Panc1 (cell line): ENCODE measurements at regions not wholly inside any gene's neighbourhood (a gene's known extent, or its start where the extent isn't known, plus 50 kb on each side); places are given as distances from the start of the nearest gene placed in this dataset.

Experiments used
- ATAC-seq: fragments of 200-7000 bp; cut with Tn5 transposase; 2 replicates; pipeline ENCODE4 v1.9.1; 2020; ENCODE audit warnings: mild to moderate bottlenecking, moderate library complexity
- BruUV-seq: library from RNA; stranded (reverse); fragments of 400-500 nt; replicated peaks from 2 replicates; lab custom pipeline; 2021; lab: Mats Ljungman, UMichigan
- CTCF ChIA-PET: fragments of 300-600 bp; sonication (Branson Sonifier 250); formaldehyde crosslinking; loops from one replicate; lab custom pipeline; 2022; ENCODE audit warnings: antibody characterized with exemption; lab: Charles Lee
- POLR2A ChIA-PET: fragments of 300-600 bp; sonication (Branson Sonifier 250); formaldehyde crosslinking; loops from one replicate; lab custom pipeline; 2022; ENCODE audit warnings: antibody characterized with exemption; lab: Charles Lee
- DNase-seq: peaks from one replicate; pipeline ENCODE4 v3.0.0-alpha.2; 2010; ENCODE audit warnings: low read depth, low spot score
- H3K27ac ChIP-seq: 2 replicates; pipeline ENCODE4 v1.5.1; 2011; ENCODE audit warnings: mild to moderate bottlenecking, low read length, inconsistent platforms
- H3K27me3 ChIP-seq: fragments of 200-500 bp; sonication (Bioruptor generic); 2 replicates; pipeline ENCODE4 v1.6.0; 2014; ENCODE audit warnings: low read length, inconsistent platforms; ENCODE audit not compliant: control insufficient read depth, insufficient read depth
- H3K36me3 ChIP-seq: fragments of 200-500 bp; sonication (Bioruptor generic); 2 replicates; pipeline ENCODE4 v1.5.1; 2014; ENCODE audit warnings: inconsistent platforms, mild to moderate bottlenecking, low read length, moderate library complexity; ENCODE audit not compliant: control insufficient read depth, insufficient read depth
- H3K4me1 ChIP-seq: 2 replicates; pipeline ENCODE4 v1.5.1; 2011; ENCODE audit warnings: inconsistent platforms, mild to moderate bottlenecking, low read length, moderate library complexity; ENCODE audit not compliant: control insufficient read depth, insufficient read depth
- H3K4me3 ChIP-seq, 2 experiments: 2 replicates each; pipeline ENCODE4 v1.5.1; 2011 to 2012; ENCODE audit warnings: low read depth in 2 of 2, low read length in 2 of 2, mild to moderate bottlenecking in 2 of 2, inconsistent platforms in 1 of 2, moderate library complexity in 1 of 2
- H3K9me3 ChIP-seq: fragments of 200-500 bp; sonication (Bioruptor generic); 2 replicates; pipeline ENCODE4 v1.5.1; 2014; ENCODE audit warnings: low read depth, mild to moderate bottlenecking, inconsistent platforms, low read length, moderate library complexity; ENCODE audit not compliant: control insufficient read depth, insufficient read depth
- POLR2AphosphoS5 ChIP-seq: IDR thresholded peaks from 2 replicates; pipeline ENCODE4 v1.6.1; 2012; ENCODE audit warnings: mild to moderate bottlenecking, low read depth, low read length, moderate library complexity
- SIN3A ChIP-seq: IDR thresholded peaks from 2 replicates; pipeline ENCODE4 v1.6.1; 2012; ENCODE audit warnings: low read depth, mild to moderate bottlenecking, low read length, moderate library complexity, borderline replicate concordance; ENCODE audit not compliant: insufficient read depth
- TCF7L2 ChIP-seq: IDR thresholded peaks from 2 replicates; pipeline ENCODE4 v1.6.1; 2011; ENCODE audit warnings: mild to moderate bottlenecking, low read depth, low read length, inconsistent platforms
- in situ Hi-C: cut with HindIII; loops from 2 replicates; pipeline ENCODE4 v1.10.0; 2016; ENCODE audit warnings: low sequenced_read_pairs, low pct_unique_long_range_greater_than_20kb
- intact Hi-C: fragments of 100-400 bp; cut with micrococcal nuclease; formaldehyde crosslinking; loops from one replicate; pipeline ENCODE4 v1.10.0; 2022; ENCODE audit not compliant: unreplicated experiment
- TF ChIP-seq, protein P1 (sequence below), 2 experiments: IDR thresholded peaks; 2 replicates each; pipeline ENCODE4 v1.6.1; 2011 to 2012; ENCODE audit warnings: low read depth in 2 of 2, control low read depth in 1 of 2, low read length in 1 of 2, mild to moderate bottlenecking in 1 of 2, moderate library complexity in 1 of 2; ENCODE audit not compliant: insufficient read depth in 1 of 2
- TF ChIP-seq, protein P2 (sequence below): fragments of 450-650 bp; IDR thresholded peaks from 2 replicates; pipeline ENCODE4 v1.5.1; 2017; ENCODE audit warnings: mild to moderate bottlenecking

DNA sequence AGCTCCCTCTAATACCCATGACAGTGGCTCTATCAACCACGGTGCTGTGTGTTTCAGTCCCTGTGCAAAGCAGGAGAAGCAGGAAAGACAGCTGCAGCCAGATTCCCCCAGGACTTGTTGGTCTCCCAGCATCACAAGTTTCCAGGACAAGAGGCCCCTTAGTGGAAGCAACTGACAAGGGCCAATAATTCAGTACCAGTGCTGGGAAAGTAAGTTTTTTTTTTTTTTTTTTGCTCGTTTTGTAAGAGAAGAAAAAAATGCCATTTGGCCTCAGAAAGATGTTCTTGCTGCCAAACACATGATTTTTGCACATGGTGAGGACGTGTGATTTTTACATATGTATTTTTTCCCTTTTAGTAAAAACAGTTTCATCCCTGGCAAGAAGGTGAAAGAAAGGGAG is 284.2 kb upstream of the ZMIZ1 start:
- no peaks in the 10 kb centered on the region; the same call in 1 of the 2 replicates for H3K4me1 ChIP-seq
- CTCF ChIA-PET: no interaction called here
- BruUV-seq: no TSS peak

DNA sequence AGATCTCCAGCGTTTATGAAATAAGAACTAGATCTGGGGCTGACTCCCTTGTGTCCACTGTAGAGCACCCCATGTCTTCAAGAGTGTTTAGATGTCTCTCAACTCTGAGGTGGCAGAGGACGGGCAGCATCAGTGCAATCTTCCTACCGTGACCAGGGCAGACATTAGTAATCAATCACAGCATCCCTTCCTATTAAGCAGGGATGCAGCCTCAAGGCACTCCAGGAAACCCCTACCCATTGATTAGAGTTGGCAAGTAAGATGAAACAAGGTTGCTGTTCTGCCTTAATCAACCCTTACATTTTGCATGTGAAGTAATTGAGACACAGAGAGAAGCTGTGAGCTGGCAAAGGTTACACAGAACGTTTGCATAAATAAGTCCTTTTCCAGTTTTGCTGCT is 283.7 kb upstream of the ZMIZ1 start:
- no peaks in the 10 kb centered on the region for H3K36me3 ChIP-seq
- no TSS peak for BruUV-seq
- POLR2A ChIA-PET: no interaction called here
- DNase-seq (no peak), ATAC-seq (no peak)
- no peak overlapping the region for H3K4me3 ChIP-seq
- CTCF ChIA-PET: no interaction called here
- no peak overlapping the region for H3K27ac ChIP-seq
- intact Hi-C loops (no loop called here), in situ Hi-C loops (no loop called here)
- H3K9me3 ChIP-seq: no peaks in the 10 kb centered on the region
- H3K27me3 ChIP-seq: peaks cover 10% of the 10 kb centered on the region; the same call in 1 of the 2 replicates
- TF ChIP-seq TCF7L2 (no peak), SIN3A (no peak), POLR2AphosphoS5 (no peak)
- TF ChIP-seq, protein P1, sequence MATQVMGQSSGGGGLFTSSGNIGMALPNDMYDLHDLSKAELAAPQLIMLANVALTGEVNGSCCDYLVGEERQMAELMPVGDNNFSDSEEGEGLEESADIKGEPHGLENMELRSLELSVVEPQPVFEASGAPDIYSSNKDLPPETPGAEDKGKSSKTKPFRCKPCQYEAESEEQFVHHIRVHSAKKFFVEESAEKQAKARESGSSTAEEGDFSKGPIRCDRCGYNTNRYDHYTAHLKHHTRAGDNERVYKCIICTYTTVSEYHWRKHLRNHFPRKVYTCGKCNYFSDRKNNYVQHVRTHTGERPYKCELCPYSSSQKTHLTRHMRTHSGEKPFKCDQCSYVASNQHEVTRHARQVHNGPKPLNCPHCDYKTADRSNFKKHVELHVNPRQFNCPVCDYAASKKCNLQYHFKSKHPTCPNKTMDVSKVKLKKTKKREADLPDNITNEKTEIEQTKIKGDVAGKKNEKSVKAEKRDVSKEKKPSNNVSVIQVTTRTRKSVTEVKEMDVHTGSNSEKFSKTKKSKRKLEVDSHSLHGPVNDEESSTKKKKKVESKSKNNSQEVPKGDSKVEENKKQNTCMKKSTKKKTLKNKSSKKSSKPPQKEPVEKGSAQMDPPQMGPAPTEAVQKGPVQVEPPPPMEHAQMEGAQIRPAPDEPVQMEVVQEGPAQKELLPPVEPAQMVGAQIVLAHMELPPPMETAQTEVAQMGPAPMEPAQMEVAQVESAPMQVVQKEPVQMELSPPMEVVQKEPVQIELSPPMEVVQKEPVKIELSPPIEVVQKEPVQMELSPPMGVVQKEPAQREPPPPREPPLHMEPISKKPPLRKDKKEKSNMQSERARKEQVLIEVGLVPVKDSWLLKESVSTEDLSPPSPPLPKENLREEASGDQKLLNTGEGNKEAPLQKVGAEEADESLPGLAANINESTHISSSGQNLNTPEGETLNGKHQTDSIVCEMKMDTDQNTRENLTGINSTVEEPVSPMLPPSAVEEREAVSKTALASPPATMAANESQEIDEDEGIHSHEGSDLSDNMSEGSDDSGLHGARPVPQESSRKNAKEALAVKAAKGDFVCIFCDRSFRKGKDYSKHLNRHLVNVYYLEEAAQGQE (IDR thresholded peaks at IDR 0.05; ENCODE audit: insufficient read depth in 1 of 2, low read depth in 2 of 2, low read length in 1 of 2): no peak
- TF ChIP-seq, protein P2, sequence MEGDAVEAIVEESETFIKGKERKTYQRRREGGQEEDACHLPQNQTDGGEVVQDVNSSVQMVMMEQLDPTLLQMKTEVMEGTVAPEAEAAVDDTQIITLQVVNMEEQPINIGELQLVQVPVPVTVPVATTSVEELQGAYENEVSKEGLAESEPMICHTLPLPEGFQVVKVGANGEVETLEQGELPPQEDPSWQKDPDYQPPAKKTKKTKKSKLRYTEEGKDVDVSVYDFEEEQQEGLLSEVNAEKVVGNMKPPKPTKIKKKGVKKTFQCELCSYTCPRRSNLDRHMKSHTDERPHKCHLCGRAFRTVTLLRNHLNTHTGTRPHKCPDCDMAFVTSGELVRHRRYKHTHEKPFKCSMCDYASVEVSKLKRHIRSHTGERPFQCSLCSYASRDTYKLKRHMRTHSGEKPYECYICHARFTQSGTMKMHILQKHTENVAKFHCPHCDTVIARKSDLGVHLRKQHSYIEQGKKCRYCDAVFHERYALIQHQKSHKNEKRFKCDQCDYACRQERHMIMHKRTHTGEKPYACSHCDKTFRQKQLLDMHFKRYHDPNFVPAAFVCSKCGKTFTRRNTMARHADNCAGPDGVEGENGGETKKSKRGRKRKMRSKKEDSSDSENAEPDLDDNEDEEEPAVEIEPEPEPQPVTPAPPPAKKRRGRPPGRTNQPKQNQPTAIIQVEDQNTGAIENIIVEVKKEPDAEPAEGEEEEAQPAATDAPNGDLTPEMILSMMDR: no peak
- no peaks in the 10 kb centered on the region; the same call in 1 of the 2 replicates for H3K4me1 ChIP-seq

More for the DNA sequence above, 284.2 kb upstream of the ZMIZ1 start:
- Histone ChIP-seq H3K27me3 (peaks cover 10% of the 10 kb centered on the region; the same call in 1 of the 2 replicates), H3K27ac (no peak overlapping the region), H3K4me3 (no peak overlapping the region), H3K36me3 (no peaks in the 10 kb centered on the region), H3K9me3 (no peaks in the 10 kb centered on the region)
- intact Hi-C loops: no loop called here
- in situ Hi-C loops: no loop called here
- POLR2A ChIA-PET: no interaction called here
- no peak for TF ChIP-seq SIN3A
- TF ChIP-seq, protein P2: no peak
- TF ChIP-seq TCF7L2: no peak
- no peak for TF ChIP-seq POLR2AphosphoS5
- TF ChIP-seq, protein P1 (IDR thresholded peaks at IDR 0.05; ENCODE audit: insufficient read depth in 1 of 2, low read depth in 2 of 2, low read length in 1 of 2): no peak
- DNase-seq (no peak), ATAC-seq (no peak)
